ENCODE measurements at regions not wholly inside any gene's neighbourhood (a gene's known extent, or its start where the extent isn't known, plus 50 kb on each side); places are given as distances from the start of the nearest gene placed in this dataset.

DNA sequence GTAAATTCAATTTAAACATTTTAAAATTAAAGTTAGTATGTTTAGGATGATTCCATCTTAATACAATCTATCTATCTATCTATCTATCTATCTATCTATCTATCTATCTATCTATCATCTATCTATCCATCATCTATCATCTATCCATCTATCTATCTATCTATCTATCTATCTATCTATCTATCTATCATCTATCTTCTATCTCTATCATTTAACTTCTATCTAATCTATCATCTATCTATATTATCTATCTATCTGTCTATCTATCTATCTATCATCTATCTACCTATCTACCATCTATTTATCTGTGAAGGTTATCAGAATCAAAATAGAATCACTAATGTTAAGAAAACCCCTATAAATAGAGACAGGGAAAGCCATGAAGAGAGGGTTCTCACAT is 78.3 kb downstream of the RAMP3 start:
- DNase-seq (ENCODE audit: low spot score) = no peak

- DNase-seq (ENCODE audit: low spot score) = no peak
Measured at GRCh38 chr7:45236666-45237065, 79.1 kb downstream of the RAMP3 start.

DNA sequence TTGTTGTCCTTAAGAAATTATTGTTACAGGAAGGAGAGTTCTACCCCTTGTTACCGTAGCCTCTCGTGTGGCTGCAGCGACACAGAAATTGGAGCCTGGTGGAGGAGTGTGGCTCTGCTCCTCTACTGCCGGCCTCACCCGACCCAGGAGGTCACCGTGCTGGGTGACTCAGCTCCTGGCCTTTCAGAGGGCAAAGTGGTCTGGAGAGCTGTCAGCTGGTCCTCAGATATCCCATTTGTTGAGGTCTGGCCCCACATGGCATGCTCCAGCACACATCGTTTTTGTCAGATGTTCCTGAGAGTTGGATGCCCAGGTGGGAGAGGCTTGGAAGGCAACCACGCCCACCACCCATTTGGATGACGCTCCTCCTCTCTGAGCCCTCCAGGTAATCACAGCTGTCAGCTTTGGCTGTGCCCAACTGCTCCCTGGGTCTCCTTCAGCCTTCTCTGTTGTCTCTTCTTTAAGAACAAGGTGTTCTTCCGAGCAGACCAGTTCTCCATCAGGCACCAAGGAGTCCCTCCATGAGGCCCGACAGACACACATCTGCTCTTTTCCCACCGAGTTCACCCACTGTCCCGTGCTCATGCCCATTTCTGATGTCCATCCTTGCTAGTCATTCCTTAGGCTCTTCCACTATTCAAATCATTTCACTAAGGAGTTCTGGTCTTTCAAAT is 80.3 kb downstream of the RAMP3 start:
- DNase-seq (ENCODE audit: low spot score) = no peak

GRCh38 chr7:45238806-45239205 is 81.2 kb downstream of the RAMP3 start:
- no peak for DNase-seq (ENCODE audit: low spot score)

DNA sequence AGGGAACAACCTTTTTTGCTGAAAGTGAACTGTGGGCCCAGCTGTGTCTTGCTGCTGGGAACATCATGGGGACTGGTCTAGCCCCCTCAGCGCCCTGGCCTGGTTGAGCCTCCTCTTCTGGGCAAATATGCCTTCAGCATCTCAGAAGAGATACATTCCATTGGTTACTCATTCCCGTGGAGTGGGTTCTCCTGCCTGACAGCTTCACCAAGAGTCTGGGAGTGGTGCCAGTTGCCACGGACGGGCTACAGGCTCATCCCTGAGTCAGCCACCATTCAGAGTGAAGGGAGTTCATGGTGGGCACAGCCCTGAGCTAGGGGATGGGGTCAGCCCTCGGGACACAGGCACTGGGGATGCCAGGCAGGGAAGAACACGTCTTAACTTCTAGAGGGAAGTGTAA is 81.9 kb downstream of the RAMP3 start:
- no peak for DNase-seq (ENCODE audit: low spot score)

GRCh38 chr7:45240273-45240771 is 82.7 kb downstream of the RAMP3 start:
- no peak for DNase-seq (ENCODE audit: low spot score)

DNA sequence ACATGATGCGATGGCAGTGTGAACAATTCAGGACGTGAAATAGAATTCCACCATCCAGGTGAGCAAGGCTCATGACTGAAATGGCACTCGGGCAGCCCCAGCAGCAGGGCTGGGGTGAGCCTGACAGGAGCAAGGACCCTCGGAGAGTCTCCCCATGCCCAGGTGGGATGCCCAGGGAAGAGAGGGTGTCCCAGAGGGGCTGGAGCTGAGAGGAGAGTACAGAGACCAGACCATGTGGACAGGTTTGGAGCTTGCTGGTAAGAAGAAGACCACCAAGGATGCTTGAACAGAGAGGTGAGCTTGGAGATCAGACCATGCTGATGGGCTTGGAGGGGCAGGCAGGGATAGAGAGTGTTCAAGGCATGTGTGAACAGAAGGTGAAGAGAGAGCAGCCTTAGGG is 83.3 kb downstream of the RAMP3 start:
- DNase-seq (ENCODE audit: low spot score) = no peak

DNA sequence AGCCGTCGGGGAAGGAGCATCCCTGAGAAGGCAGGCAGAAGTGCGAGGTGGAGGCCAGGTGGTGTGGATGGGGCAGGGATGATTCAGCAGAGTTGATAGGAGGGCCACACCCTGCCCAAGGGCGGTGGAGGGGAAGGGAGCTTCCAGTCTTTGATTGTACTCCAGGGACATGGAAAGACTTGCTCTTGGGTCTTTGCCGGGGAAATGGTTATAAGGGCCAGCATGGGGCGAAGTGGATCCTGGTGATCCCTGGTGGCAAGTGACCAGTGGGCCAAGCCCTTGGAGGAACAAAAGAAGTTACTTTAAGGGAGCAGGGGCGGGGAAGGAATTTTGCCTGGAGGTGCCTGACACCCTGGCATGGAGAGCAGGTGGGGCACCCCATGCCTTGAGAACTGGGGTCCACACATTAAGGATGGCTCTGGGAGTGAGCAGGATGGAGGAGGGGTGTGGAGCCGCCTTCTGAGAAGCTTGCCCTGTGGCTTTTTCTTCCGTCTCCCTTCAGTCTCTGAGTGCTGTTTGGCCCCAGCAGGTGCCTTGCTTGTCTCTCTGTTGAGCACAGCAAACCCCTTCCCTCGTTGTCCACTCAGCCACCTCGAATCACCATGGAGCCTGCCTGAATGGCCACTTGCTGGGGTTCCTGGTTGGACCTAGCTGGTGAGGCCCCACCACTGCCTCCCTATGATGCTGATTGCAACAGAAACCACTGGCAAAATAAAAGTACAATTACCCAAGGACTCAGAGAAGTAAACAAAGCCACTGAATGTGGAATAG is 83.9 kb downstream of the RAMP3 start:
- no peak for DNase-seq (ENCODE audit: low spot score)

DNA sequence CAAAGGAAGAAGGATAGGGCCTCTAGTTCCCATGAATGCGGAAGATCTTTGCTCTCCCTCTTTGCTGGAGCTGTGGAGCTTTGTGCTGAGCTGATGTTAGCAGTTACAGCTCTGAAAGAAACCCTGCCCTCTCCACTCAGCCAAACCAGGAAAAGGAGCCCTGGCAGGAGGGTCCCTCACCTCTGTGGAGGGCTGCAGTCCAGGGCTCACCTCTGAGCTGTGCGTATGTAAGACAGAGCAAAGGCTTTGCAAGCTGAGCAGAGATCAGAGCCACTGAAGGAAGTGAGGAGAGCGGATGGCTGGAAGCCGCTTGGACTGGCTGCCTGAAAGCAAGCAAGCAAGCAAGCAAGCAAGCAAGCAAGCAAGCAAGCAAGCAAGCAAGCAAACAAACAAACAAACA is 84.7 kb downstream of the RAMP3 start:
- DNase-seq (ENCODE audit: low spot score) = no peak

DNA sequence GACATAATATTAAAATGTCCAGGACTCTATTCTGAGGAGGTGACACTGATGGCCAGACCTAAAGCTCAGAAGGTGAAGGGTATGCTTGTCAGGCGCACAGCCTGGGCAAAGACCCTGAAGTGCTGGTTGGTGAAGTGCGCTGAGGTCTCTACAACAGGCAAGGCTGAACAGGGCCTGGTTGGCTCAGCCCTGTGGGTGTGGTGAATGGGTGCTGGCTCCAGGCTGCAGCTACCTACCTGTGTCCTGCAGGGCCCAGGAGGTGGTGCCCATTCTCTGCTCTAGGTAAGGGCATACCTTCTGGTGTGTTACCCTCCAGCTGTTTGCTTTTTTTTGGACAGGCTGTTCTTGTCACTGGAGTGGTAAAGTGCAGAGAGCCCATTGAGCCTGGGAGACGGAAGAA is 85.1 kb downstream of the RAMP3 start:
- DNase-seq (ENCODE audit: low spot score) = no peak

GRCh38 chr7:45244981-45245380 is 87.4 kb downstream of the RAMP3 start:
- no peak for DNase-seq (ENCODE audit: low spot score)

GRCh38 chr7:45246339-45246738 is 88.7 kb downstream of the RAMP3 start:
- no peak for DNase-seq (ENCODE audit: low spot score)

DNA sequence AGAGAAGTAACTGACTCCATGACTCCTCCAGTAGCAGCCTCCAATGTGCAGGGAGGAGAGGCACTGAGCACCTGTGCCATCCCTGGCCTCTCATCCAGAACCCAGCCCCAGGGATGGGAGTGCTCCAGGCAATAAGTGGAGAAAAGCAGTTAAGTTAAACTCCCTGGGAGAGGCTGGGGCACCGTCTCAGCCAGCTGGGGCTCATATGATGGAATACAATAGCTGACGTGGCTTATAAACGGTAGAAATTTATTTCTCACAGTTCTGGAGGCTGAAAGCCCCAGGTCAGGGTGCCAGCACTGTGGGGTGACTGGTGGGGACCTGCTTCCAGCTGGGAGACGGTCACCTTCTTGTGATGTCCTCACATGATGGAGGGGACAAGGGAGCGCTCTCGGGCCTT is 94.7 kb downstream of the RAMP3 start:
- no peak for DNase-seq (ENCODE audit: low spot score)

DNA sequence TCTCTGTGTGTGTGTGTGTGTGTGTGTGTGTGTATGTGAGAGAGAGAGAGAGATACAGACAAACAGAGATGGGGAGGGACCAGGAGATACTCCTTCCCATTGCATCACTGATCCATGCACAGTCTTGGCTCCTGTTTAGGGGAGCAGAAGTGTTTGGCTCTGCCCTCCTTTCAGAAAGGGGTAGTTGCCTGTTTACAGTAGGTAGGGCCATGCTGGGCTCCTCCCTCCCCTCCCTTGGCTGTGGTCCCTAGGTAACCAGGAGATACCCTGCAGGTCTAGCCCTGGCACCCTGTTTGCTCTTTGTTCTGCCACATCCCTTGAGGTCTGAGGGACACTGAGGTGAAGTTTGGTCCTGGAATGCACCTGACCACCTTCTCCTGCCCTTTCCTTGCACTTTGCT is 95.3 kb downstream of the RAMP3 start:
- DNase-seq (ENCODE audit: low spot score) = no peak

DNA sequence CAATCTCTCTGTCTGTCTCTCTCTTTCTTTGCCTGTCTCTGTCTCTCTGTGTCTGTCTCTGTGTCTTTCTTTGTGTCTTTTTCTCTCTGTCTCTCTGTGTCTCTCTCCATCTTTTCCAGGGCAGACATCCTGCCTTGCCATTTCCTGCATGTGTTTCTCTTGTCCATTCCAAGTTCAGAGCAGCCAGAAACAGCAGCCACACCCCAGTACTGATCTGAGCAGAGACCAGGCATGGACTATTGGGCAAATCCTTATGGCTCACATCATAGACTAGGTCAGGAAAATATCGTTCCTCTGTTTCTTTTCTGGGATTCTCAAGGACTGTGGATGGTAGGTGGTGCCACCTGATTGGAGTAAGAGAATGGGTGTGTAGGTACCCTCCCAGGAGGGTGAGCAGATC is 95.8 kb downstream of the RAMP3 start:
- DNase-seq (ENCODE audit: low spot score) = no peak

GRCh38 chr7:45255187-45255586 is 97.6 kb downstream of the RAMP3 start:
- no peak for DNase-seq (ENCODE audit: low spot score)

DNA sequence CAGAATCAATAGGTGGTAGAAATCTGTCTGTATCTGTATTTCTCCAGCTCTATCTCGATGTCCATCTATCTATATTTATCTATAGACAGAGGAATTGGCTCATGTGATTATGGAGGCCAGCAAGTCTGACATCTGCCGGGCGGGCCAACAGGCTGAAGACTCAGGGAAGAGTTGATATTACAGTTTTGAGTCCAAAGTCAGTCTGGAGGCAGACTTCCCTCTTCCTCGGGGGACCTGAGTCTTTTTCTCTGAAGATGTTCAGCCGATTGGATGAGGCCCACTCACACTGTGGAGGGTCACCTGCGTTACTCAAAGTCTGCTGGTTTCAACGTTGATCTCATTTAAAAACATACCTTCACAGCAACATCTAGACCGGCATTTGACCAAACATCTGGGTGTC is 98.7 kb downstream of the RAMP3 start:
- no peak for DNase-seq (ENCODE audit: low spot score)

DNA sequence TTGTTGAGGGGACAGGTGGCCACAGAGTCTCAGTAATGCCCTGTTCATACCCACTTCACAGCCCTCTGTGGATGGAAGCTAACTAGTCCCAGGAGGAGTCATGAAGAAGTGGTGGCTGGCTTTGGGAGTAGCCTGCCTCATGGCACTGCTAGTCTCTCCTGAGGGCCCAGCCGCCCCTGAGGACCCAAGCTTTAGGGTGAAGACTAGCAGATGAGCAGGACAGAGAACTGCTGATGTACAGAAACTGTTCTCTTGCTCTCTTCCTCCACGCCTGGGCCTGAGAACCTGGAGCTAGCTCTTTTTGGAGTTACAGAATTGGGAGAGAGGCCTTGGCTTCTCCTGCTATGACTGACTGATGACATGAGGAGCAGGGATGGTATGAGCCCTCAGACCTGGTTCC is 99.2 kb downstream of the RAMP3 start:
- no peak for DNase-seq (ENCODE audit: low spot score)

DNA sequence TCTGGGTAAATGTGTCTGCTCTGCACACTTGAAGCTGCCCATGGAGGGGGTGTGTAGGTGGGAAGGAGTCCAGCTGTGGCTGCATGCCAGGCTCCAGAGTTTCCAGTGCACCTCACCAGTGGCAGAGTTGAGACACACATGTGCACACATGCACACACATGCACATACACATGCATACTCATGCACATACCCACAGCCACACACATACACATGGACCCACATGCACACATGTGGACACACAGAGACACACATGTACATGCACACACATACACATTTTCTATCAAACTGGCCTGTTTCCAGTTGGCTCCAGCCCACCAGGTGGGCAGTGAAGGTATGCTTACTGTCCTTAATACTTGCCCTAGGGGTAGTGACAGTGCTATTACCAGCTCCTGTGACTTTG is 99.7 kb downstream of the RAMP3 start:
- no peak for DNase-seq (ENCODE audit: low spot score)

DNA sequence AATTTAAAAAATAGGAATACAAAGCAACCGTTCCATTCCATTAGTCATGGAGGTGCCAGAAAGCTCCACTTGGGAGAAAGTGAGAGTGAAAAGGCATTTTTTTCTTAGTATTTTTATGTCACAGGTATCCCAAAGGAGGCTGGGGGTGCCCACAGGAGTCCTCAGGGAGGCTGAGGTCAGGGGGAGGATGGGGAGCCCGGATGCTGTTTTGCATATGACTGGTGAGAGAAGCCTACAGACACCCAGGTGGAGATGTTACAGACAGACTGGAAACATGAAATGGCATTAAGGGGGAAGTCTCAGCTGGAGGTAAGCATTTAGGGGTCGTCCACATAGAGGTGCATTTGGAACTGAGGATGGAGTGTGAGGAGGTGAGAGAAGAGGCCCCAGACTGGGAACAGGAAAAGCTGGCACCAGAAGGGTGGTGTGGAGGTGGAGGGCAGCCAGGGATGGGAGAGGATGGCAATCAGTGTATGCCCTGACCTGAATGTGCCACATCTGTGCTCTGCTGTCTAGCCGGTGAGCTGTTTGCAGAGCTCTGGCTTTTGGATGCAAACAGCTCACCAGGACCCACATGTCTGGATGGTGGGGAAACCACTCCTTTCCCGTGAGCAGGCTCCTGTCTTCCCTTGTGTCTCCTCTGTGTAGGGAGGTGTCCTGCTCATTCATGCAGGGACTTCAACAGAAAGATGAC is 101.1 kb downstream of the RAMP3 start:
- no peak for DNase-seq (ENCODE audit: low spot score)

GRCh38 chr7:45259227-45259596 is 101.6 kb downstream of the RAMP3 start:
- no peak for DNase-seq (ENCODE audit: low spot score)

GRCh38 chr7:45259966-45260646 is 102.5 kb downstream of the RAMP3 start:
- peak; percentile 20 for DNase-seq (ENCODE audit: low spot score)

- no peak for DNase-seq (ENCODE audit: low spot score)
Measured at GRCh38 chr7:45267262-45267661, 109.7 kb downstream of the RAMP3 start.
